HG03135 (cell line): ENCODE measurements at regions not wholly inside any gene's neighbourhood (a gene's known extent, or its start where the extent isn't known, plus 50 kb on each side); places are given as distances from the start of the nearest gene placed in this dataset.

Experiments
- ATAC-seq: cut with Tn5 transposase; IDR thresholded peaks from one replicate; pipeline ENCODE4 v1.9.1; 2021; ENCODE audit warnings: mild to moderate bottlenecking, moderate library complexity; ENCODE audit not compliant: unreplicated experiment

DNA sequence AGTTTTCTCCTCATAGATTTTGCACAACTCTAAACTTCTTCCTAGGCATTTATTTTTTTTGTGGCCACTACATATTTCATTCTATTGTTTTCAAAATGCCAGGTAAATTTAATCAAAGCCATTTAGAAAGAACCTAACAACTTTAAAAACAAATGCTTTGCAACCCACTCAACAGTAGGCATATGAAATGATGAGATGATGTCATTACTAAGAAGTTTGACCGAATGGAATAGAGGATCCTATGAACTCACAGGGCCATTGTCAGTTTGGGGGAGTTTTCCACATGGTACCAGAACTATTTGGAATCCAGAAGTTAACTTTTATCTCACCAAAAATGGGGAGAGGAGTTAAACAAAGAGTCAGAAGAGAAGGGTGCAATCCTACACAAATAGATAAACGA, 100.7 kb upstream of the INHBA start:
- ATAC-seq, result no peak

GRCh38 chr7:41796331-41796730, 93.4 kb upstream of the INHBA start:
- ATAC-seq, result no peak

- ATAC-seq, result no peak
These were observed 92.5 kb upstream of the INHBA start for GRCh38 chr7:41795276-41795833.

GRCh38 chr7:41793556-41793955, 90.7 kb upstream of the INHBA start:
- no peak for ATAC-seq

DNA sequence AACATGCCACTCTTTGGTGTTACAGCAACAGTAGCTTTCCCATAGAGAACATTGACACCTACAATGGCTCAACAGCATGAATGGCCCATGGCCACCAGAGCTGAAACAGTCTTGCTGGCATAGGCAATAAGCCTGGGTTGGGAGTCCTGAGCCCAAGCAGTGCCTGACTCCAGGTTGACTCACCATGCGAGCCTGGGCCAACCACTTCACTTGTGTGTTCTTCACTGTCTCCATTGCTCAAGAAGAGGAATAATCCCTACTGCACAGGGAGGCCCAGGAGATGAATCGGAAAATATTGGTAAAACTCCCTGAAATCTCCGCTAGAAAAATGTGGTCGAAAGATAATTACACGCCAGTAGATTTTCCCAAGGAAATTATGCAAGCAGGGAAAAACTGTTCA, 89.2 kb upstream of the INHBA start:
- no peak for ATAC-seq

GRCh38 chr7:41788556-41788955, 85.7 kb upstream of the INHBA start:
- ATAC-seq, result no peak

DNA sequence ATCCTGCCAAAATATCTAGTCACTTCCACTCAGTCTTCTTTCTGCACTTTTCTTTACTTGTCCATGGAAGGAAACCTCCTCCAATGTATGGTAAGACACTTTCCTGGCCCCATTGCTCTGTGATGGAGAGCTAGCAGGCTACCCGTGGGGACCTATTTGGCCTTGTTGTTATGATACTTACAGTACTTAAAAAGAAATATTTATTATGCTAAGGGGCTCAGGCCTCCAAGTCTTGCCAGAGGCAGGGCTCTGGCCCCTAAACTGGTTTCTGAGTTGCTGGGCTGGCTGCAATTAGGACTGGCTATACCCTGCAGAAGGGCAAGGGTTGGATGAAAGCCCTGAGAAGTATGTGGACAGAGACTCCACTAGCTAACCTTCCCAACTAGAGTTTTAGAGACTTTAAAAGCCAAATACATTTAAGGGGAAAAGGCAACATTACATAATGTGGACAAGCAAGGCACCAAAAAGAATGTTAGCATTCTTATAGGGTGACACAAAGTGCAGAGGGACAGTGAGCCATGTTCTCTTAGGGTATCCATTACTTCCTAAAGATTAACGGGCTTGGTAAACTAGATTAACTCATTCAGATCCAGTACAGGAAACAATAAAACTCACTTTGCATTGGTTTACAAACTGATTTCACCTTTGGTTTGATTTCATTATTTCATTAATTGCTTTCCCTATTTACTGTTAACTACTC, 84.9 kb upstream of the INHBA start:
- ATAC-seq, result no peak

GRCh38 chr7:41786944-41787343, 84.1 kb upstream of the INHBA start:
- ATAC-seq, result no peak

GRCh38 chr7:41786404-41786803, 83.5 kb upstream of the INHBA start:
- no peak for ATAC-seq

GRCh38 chr7:41785840-41786239, 83.0 kb upstream of the INHBA start:
- ATAC-seq, result no peak

GRCh38 chr7:41785265-41785664, 82.4 kb upstream of the INHBA start:
- ATAC-seq, result no peak

DNA sequence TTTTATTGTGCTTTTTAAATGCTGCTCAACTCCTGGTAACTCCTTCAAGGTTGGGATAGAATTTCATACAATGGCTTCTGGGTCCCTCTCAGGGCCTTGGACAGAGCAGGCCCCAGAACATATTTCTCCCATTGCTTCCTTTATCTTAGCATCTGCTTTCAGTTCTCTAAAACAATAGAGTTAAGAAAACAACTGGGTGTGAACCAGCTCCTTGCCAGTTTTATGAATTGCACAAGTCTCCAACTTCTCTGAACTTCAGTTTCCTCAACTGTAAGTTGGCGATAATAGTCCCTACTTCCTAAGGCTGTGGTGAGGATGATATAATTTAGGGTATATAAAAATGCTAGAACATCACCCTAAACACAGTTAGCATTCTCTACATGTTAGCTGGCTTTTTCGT, 77.0 kb upstream of the INHBA start:
- no peak for ATAC-seq

GRCh38 chr7:41777894-41778596, 75.2 kb upstream of the INHBA start:
- ATAC-seq, result no peak

GRCh38 chr7:41774966-41775365, 72.1 kb upstream of the INHBA start:
- no peak for ATAC-seq

- ATAC-seq, result no peak
These were observed 70.9 kb upstream of the INHBA start for GRCh38 chr7:41773756-41774155.

DNA sequence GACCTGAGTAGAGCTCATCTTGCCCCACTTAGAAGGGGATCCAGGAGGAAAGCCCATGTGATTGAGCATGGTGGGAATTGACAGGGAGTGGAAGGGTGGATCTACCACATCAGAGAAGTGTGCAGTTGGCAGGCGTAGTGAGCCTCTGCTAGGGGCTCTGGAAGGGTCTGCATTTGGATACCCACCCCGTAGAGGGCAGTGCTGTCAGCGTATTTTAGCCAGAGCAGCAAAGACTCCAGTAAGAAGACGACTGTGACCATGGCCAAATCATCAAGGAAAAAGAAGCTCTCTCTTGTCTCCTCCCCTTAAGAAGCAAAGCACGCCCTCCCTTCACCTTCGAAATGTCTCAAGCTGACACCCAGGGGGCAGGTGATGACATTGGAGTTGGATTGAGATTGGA, 68.8 kb upstream of the INHBA start:
- no peak for ATAC-seq

GRCh38 chr7:41769162-41769561, 66.3 kb upstream of the INHBA start:
- no peak for ATAC-seq

GRCh38 chr7:41763626-41764025, 60.7 kb upstream of the INHBA start:
- ATAC-seq, result no peak

GRCh38 chr7:41762641-41763040, 59.8 kb upstream of the INHBA start:
- no peak for ATAC-seq

GRCh38 chr7:41760293-41760692, 57.4 kb upstream of the INHBA start:
- ATAC-seq, result no peak

DNA sequence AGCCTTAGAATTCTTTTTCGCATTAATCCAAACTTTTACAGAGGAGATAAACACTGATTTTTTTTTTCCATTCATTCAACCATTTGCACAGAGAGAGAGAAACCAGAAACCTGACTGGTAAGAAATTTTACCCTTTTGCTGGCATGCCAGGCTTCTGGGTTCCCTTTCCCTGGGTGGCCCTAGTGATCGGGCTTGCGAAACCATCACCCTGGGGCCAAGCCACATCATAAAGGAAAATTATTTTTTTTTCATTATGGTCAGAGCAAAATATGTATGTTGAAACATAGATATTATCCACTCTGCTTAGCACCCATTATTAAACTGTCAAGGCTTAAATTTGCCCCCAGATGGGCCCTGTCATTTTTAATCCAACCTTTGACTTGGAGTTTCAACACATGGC, 55.4 kb upstream of the INHBA start:
- ATAC-seq, result no peak

DNA sequence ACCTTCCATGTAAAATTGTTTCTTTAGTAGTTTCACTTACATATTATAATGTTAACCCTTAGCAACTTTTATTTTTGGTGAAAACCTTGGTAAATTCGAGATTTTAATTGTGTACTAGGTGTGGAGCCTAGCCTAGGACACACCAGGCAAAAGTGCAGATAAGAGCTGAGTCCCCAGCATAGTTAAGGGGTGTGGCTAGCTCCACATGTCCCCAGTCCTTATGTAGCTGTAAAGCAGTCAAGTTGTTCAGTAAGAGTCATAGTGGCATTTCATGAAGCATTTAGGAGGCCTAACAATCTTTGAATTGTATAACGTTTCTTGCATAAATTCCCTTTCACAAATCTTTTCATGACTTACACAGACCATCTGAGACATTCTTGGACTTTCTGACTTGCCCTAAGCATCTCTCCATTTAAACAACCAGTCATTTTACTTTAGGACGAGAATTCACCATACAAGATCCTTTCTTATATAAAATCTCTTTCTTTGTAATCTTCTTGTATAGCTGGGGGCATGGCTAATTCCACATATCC, 53.8 kb upstream of the INHBA start:
- no peak for ATAC-seq
